ENCODE measurements at regions not wholly inside any gene's neighbourhood (a gene's known extent, or its start where the extent isn't known, plus 50 kb on each side); places are given as distances from the start of the nearest gene placed in this dataset.

- Mint-ChIP-seq H3K36me3 (ENCODE audit: unreplicated experiment) (peaks cover 9% of the 10 kb centered on the region), H3K4me3 (ENCODE audit: unreplicated experiment) (no peak overlapping the region), H3K27me3 (ENCODE audit: unreplicated experiment) (peaks cover 4% of the 10 kb centered on the region), H3K9me3 (ENCODE audit: unreplicated experiment) (no peaks in the 10 kb centered on the region), H3K27ac (ENCODE audit: unreplicated experiment) (no peak overlapping the region), H3K4me1 (ENCODE audit: low read depth, unreplicated experiment) (no peaks in the 10 kb centered on the region)
- no peak for TF ChIP-seq CTCF (IDR thresholded peaks at IDR 0.05; ENCODE audit: partially characterized antibody, unreplicated experiment)
- no peak for DNase-seq
Observed at GRCh38 chr1:116242741-116243140, 130.3 kb upstream of the ATP1A1 start.

- TF ChIP-seq CTCF (IDR thresholded peaks at IDR 0.05; ENCODE audit: partially characterized antibody, unreplicated experiment): no peak
- H3K27me3 Mint-ChIP-seq (ENCODE audit: unreplicated experiment): peaks cover 4% of the 10 kb centered on the region
- no peak overlapping the region for H3K4me3 Mint-ChIP-seq (ENCODE audit: unreplicated experiment)
- H3K36me3 Mint-ChIP-seq (ENCODE audit: unreplicated experiment): peaks cover 9% of the 10 kb centered on the region
- H3K27ac Mint-ChIP-seq (ENCODE audit: unreplicated experiment): no peak overlapping the region
- H3K9me3 Mint-ChIP-seq (ENCODE audit: unreplicated experiment): no peaks in the 10 kb centered on the region
- DNase-seq: no peak
- no peaks in the 10 kb centered on the region for H3K4me1 Mint-ChIP-seq (ENCODE audit: low read depth, unreplicated experiment)
Observed at GRCh38 chr1:116243333-116244054, 129.6 kb upstream of the ATP1A1 start.

- Mint-ChIP-seq H3K9me3 (ENCODE audit: unreplicated experiment) (no peaks in the 10 kb centered on the region), H3K4me1 (ENCODE audit: low read depth, unreplicated experiment) (no peaks in the 10 kb centered on the region), H3K27me3 (ENCODE audit: unreplicated experiment) (peaks cover 3% of the 10 kb centered on the region), H3K27ac (ENCODE audit: unreplicated experiment) (no peak overlapping the region), H3K4me3 (ENCODE audit: unreplicated experiment) (no peak overlapping the region), H3K36me3 (ENCODE audit: unreplicated experiment) (peaks cover 3% of the 10 kb centered on the region)
- no peak for TF ChIP-seq CTCF (IDR thresholded peaks at IDR 0.05; ENCODE audit: partially characterized antibody, unreplicated experiment)
- DNase-seq: no peak
Observed at GRCh38 chr1:116246174-116246573, 126.9 kb upstream of the ATP1A1 start.

GRCh38 chr1:116252271-116252670 is 120.8 kb upstream of the ATP1A1 start:
- H3K9me3 Mint-ChIP-seq (ENCODE audit: unreplicated experiment): no peaks in the 10 kb centered on the region
- H3K36me3 Mint-ChIP-seq (ENCODE audit: unreplicated experiment): no peaks in the 10 kb centered on the region
- TF ChIP-seq CTCF (IDR thresholded peaks at IDR 0.05; ENCODE audit: partially characterized antibody, unreplicated experiment): no peak
- H3K27ac Mint-ChIP-seq (ENCODE audit: unreplicated experiment): no peak overlapping the region
- H3K27me3 Mint-ChIP-seq (ENCODE audit: unreplicated experiment): peaks cover under 1% of the 10 kb centered on the region
- H3K4me3 Mint-ChIP-seq (ENCODE audit: unreplicated experiment): no peak overlapping the region
- peaks cover 8% of the 10 kb centered on the region for H3K4me1 Mint-ChIP-seq (ENCODE audit: low read depth, unreplicated experiment)
- DNase-seq: no peak

- no peaks in the 10 kb centered on the region for H3K36me3 Mint-ChIP-seq (ENCODE audit: unreplicated experiment)
- peaks cover 8% of the 10 kb centered on the region for H3K4me1 Mint-ChIP-seq (ENCODE audit: low read depth, unreplicated experiment)
- no peak overlapping the region for H3K27ac Mint-ChIP-seq (ENCODE audit: unreplicated experiment)
- DNase-seq: no peak
- H3K4me3 Mint-ChIP-seq (ENCODE audit: unreplicated experiment): no peak overlapping the region
- TF ChIP-seq CTCF (IDR thresholded peaks at IDR 0.05; ENCODE audit: partially characterized antibody, unreplicated experiment): no peak
- H3K27me3 Mint-ChIP-seq (ENCODE audit: unreplicated experiment): no peaks in the 10 kb centered on the region
- no peaks in the 10 kb centered on the region for H3K9me3 Mint-ChIP-seq (ENCODE audit: unreplicated experiment)
Observed at GRCh38 chr1:116252785-116253184, 120.3 kb upstream of the ATP1A1 start.

Data from glutamatergic neuron (in vitro differentiated cells).